ENCODE measurements at regions not wholly inside any gene's neighbourhood (a gene's known extent, or its start where the extent isn't known, plus 50 kb on each side); places are given as distances from the start of the nearest gene placed in this dataset.

DNA sequence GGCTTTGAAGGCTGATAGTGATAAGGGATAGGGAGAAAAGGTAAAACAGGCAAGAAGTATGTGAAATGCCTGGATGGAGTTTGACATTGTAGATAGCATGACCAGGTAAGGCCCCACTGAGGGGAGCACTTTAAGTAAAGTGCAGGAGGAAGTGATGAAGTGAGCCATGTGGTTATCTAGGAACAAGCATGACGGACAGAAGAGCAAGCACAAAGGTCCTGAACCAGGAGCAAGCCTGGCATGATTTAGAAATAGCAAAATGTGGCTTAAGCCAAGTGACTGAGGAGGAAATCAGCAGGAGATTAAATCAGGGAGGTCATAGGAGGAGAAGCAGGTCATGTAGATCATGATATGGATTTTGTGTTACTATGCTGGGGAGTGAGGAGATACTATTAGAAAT lies 129.2 kb downstream of the GLUL start:
- ATAC-seq (ENCODE audit: insufficient read depth, low FRiP score) (no peak), DNase-seq (no peak)
- Histone ChIP-seq H3K27ac (ENCODE audit: low read depth in 1 of 2, low read length in 1 of 2) (no peak overlapping the region), H3K4me1 (ENCODE audit: control insufficient read depth in 5 of 5, insufficient read depth in 5 of 5, low read length in 5 of 5) (peaks cover 0 to 14% (median 5%) of the 10 kb centered on the region in 5 donors), H3K36me3 (ENCODE audit: control insufficient read depth in 4 of 4, insufficient read depth in 4 of 4, low read length in 4 of 4) (no peaks in the 10 kb centered on the region), H3K27me3 (ENCODE audit: control insufficient read depth in 3 of 3, insufficient read depth in 3 of 3, low read length in 2 of 3) (peaks cover 0 to 3% (median 0%) of the 10 kb centered on the region in 3 donors), H3K4me3 (no peak overlapping the region), H3K9ac (ENCODE audit: insufficient read depth in 1 of 2, low read length in 2 of 2) (no peak overlapping the region), H3K9me3 (ENCODE audit: control insufficient read depth in 4 of 4, insufficient read depth in 3 of 4, low read length in 3 of 4) (no peaks in the 10 kb centered on the region)
- TF ChIP-seq, protein P1, sequence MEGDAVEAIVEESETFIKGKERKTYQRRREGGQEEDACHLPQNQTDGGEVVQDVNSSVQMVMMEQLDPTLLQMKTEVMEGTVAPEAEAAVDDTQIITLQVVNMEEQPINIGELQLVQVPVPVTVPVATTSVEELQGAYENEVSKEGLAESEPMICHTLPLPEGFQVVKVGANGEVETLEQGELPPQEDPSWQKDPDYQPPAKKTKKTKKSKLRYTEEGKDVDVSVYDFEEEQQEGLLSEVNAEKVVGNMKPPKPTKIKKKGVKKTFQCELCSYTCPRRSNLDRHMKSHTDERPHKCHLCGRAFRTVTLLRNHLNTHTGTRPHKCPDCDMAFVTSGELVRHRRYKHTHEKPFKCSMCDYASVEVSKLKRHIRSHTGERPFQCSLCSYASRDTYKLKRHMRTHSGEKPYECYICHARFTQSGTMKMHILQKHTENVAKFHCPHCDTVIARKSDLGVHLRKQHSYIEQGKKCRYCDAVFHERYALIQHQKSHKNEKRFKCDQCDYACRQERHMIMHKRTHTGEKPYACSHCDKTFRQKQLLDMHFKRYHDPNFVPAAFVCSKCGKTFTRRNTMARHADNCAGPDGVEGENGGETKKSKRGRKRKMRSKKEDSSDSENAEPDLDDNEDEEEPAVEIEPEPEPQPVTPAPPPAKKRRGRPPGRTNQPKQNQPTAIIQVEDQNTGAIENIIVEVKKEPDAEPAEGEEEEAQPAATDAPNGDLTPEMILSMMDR (IDR thresholded peaks at IDR 0.05; ENCODE audit: control extremely low read depth, extremely low read depth), result no peak
- WGBS, 2 donors, result 27 to 47% methylated on average over 1 of the region's 1 CpG

DNA sequence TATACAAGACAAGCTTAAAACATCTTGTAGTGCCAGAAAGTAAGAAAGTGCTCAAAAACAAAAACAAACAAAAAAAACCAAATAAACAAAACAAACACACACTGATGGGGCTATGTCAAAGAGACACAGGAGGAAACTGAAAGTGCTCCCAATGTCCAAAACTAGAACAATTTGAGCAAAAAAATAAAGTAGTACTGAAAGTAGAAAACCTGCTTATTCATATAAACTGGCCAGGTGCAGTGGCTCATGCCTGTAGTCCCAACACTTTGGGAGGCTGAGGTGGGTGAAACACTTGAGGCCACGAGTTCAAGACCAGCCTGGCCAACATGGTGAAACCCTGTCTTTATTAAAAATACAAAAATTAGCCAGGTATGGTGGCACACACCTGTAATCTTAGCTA lies 129.9 kb downstream of the GLUL start:
- Histone ChIP-seq H3K27me3 (ENCODE audit: control insufficient read depth in 3 of 3, insufficient read depth in 3 of 3, low read length in 2 of 3) (no peaks in the 10 kb centered on the region), H3K4me3 (no peak overlapping the region), H3K36me3 (ENCODE audit: control insufficient read depth in 4 of 4, insufficient read depth in 4 of 4, low read length in 4 of 4) (no peaks in the 10 kb centered on the region), H3K4me1 (ENCODE audit: control insufficient read depth in 5 of 5, insufficient read depth in 5 of 5, low read length in 5 of 5) (peaks cover 0 to 14% (median 5%) of the 10 kb centered on the region in 5 donors), H3K9me3 (ENCODE audit: control insufficient read depth in 4 of 4, insufficient read depth in 3 of 4, low read length in 3 of 4) (no peaks in the 10 kb centered on the region), H3K27ac (ENCODE audit: low read depth in 1 of 2, low read length in 1 of 2) (no peak overlapping the region), H3K9ac (ENCODE audit: insufficient read depth in 1 of 2, low read length in 2 of 2) (no peak overlapping the region)
- DNase-seq (no peak), ATAC-seq (ENCODE audit: insufficient read depth, low FRiP score) (no peak)
- TF ChIP-seq, protein P1 (IDR thresholded peaks at IDR 0.05; ENCODE audit: control extremely low read depth, extremely low read depth), result no peak
- 86 to 93% methylated on average over 1 of the region's 1 CpG for whole genome bisulfite sequencing, 2 donors

DNA sequence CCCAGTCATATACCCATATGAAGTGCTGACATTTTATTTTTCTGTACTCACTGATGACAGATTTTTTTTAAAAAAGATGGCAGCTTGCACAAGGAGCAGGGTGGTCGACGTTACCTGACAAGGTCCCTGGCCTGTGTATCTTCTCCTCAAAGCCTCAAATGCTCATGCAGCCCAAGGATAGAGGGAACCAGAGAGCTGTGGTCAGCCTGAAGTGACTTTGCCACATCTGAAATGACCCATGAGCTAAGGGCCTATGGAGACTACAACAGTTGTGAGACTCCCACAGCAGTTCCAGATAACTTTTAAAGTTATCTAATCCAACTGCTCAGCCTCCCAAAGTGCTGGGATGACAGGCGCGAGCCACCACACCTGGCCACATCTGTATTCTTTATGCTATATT lies 131.1 kb downstream of the GLUL start:
- 94 to 98% methylated on average over 4 of the region's 4 CpGs for WGBS, 2 donors
- no peaks in the 10 kb centered on the region for H3K27me3 ChIP-seq (ENCODE audit: control insufficient read depth in 3 of 3, insufficient read depth in 3 of 3, low read length in 2 of 3)
- no peak for DNase-seq
- TF ChIP-seq, protein P1 (IDR thresholded peaks at IDR 0.05; ENCODE audit: control extremely low read depth, extremely low read depth), result no peak
- no peaks in the 10 kb centered on the region for H3K9me3 ChIP-seq (ENCODE audit: control insufficient read depth in 4 of 4, insufficient read depth in 3 of 4, low read length in 3 of 4)
- H3K36me3 ChIP-seq (ENCODE audit: control insufficient read depth in 4 of 4, insufficient read depth in 4 of 4, low read length in 4 of 4), result no peaks in the 10 kb centered on the region
- peaks cover 0 to 14% (median 5%) of the 10 kb centered on the region in 5 donors for H3K4me1 ChIP-seq (ENCODE audit: control insufficient read depth in 5 of 5, insufficient read depth in 5 of 5, low read length in 5 of 5)
- no peak overlapping the region for H3K27ac ChIP-seq (ENCODE audit: low read depth in 1 of 2, low read length in 1 of 2)
- no peak overlapping the region for H3K4me3 ChIP-seq
- ATAC-seq (ENCODE audit: insufficient read depth, low FRiP score), result no peak
- no peak overlapping the region for H3K9ac ChIP-seq (ENCODE audit: insufficient read depth in 1 of 2, low read length in 2 of 2)

DNA sequence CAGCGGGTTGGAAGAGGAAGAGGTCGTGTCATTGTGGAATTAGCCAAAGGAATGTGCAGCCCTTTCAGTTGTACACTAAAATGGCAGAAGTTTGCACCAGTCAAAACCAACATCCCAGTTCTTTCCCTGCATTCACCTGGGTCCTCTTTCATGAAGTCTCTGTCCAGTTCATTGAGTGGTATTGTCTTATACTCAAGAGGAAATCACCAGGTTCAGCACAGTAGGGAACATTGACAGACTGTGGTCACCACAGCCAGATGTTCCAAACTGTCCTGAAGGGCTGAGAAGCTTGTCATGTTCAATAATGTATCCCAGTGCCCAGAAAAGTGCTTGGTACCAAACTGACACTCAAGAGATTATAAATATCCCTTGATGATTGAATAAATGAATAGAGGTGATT lies 131.6 kb downstream of the GLUL start:
- no peak overlapping the region for H3K27ac ChIP-seq (ENCODE audit: low read depth in 1 of 2, low read length in 1 of 2)
- H3K4me3 ChIP-seq, result no peak overlapping the region
- H3K9me3 ChIP-seq (ENCODE audit: control insufficient read depth in 4 of 4, insufficient read depth in 3 of 4, low read length in 3 of 4), result no peaks in the 10 kb centered on the region
- no peak overlapping the region for H3K9ac ChIP-seq (ENCODE audit: insufficient read depth in 1 of 2, low read length in 2 of 2)
- 24 to 56% methylated on average over 2 of the region's 2 CpGs for WGBS, 2 donors
- H3K4me1 ChIP-seq (ENCODE audit: control insufficient read depth in 5 of 5, insufficient read depth in 5 of 5, low read length in 5 of 5), result peaks cover 0 to 17% (median 5%) of the 10 kb centered on the region in 5 donors
- no peaks in the 10 kb centered on the region for H3K36me3 ChIP-seq (ENCODE audit: control insufficient read depth in 4 of 4, insufficient read depth in 4 of 4, low read length in 4 of 4)
- TF ChIP-seq, protein P1 (IDR thresholded peaks at IDR 0.05; ENCODE audit: control extremely low read depth, extremely low read depth), result no peak
- DNase-seq, result no peak
- ATAC-seq (ENCODE audit: insufficient read depth, low FRiP score), result no peak
- no peaks in the 10 kb centered on the region for H3K27me3 ChIP-seq (ENCODE audit: control insufficient read depth in 3 of 3, insufficient read depth in 3 of 3, low read length in 2 of 3)

Measured in lung (tissue), 11 donors.